ENCODE measurements at regions not wholly inside any gene's neighbourhood (a gene's known extent, or its start where the extent isn't known, plus 50 kb on each side); places are given as distances from the start of the nearest gene placed in this dataset.

GRCh38 chr11:109739379-109739778 is 317.4 kb downstream of the C11orf87 start:
- Histone ChIP-seq H3K4me1 (ENCODE audit: control insufficient read depth, insufficient read depth, low read depth, low read length) (no peaks in the 10 kb centered on the region), H2BK5ac (ENCODE audit: low read depth, low read length, poor library complexity, severe bottlenecking) (no peak overlapping the region), H2AFZ (ENCODE audit: low read depth, low read length) (no peak overlapping the region), H3K18ac (ENCODE audit: low read depth in 1 of 2, low read length in 2 of 2) (no peak overlapping the region), H2BK12ac (ENCODE audit: low read length in 2 of 2) (no peak overlapping the region), H4K8ac (ENCODE audit: low read length) (no peak overlapping the region), H3K9ac (ENCODE audit: low read length) (no peak overlapping the region), H3K4me2 (ENCODE audit: low read length, poor library complexity, severe bottlenecking) (no peak overlapping the region), H3K27me3 (ENCODE audit: control insufficient read depth in 1 of 2, insufficient read depth in 1 of 2, low read length in 2 of 2) (no peaks in the 10 kb centered on the region), H3K4ac (ENCODE audit: low read depth in 1 of 2, low read length in 2 of 2) (no peak overlapping the region), H3K27ac (ENCODE audit: low read length, poor library complexity, severe bottlenecking) (no peak overlapping the region), H2BK15ac (ENCODE audit: low read depth, poor library complexity, severe bottlenecking) (no peak overlapping the region), H3K4me3 (ENCODE audit: insufficient read depth in 1 of 2, low read depth in 1 of 2, low read length in 2 of 2) (no peak overlapping the region), H3K36me3 (ENCODE audit: control insufficient read depth in 1 of 2, insufficient read depth in 2 of 2, low read depth in 1 of 2, low read length in 2 of 2) (no peaks in the 10 kb centered on the region), H2AK5ac (ENCODE audit: low read length, severe bottlenecking) (no peak overlapping the region), H3K23ac (ENCODE audit: low read length in 2 of 2) (no peak overlapping the region), H3K14ac (ENCODE audit: low read length in 2 of 2) (no peak overlapping the region), H3K79me1 (replicated peaks; ENCODE audit: low read length, poor library complexity, severe bottlenecking) (no peaks in the 10 kb centered on the region), H4K91ac (ENCODE audit: low read length) (no peak overlapping the region), H2BK120ac (ENCODE audit: low read depth, low read length) (no peak overlapping the region), H3K9me3 (ENCODE audit: control insufficient read depth, low read length) (no peaks in the 10 kb centered on the region)
- DNase-seq, result no peak
- 31% methylated on average over 1 of the region's 2 CpGs for WGBS

- no peak overlapping the region for H3K18ac ChIP-seq (ENCODE audit: low read depth in 1 of 2, low read length in 2 of 2)
- no peak overlapping the region for H4K8ac ChIP-seq (ENCODE audit: low read length)
- WGBS, result 96% methylated on average over 3 of the region's 4 CpGs
- no peak overlapping the region for H3K14ac ChIP-seq (ENCODE audit: low read length in 2 of 2)
- H3K4me3 ChIP-seq (ENCODE audit: insufficient read depth in 1 of 2, low read depth in 1 of 2, low read length in 2 of 2), result peak overlapping the region in 1 of 2 experiments; percentile 23
- DNase-seq, result no peak
- H2BK5ac ChIP-seq (ENCODE audit: low read depth, low read length, poor library complexity, severe bottlenecking), result no peak overlapping the region
- H3K4ac ChIP-seq (ENCODE audit: low read depth in 1 of 2, low read length in 2 of 2), result no peak overlapping the region
- H2AK5ac ChIP-seq (ENCODE audit: low read length, severe bottlenecking), result no peak overlapping the region
- H3K9ac ChIP-seq (ENCODE audit: low read length), result no peak overlapping the region
- H3K27me3 ChIP-seq (ENCODE audit: control insufficient read depth in 1 of 2, insufficient read depth in 1 of 2, low read length in 2 of 2), result no peaks in the 10 kb centered on the region
- H3K79me1 ChIP-seq (replicated peaks; ENCODE audit: low read length, poor library complexity, severe bottlenecking), result no peaks in the 10 kb centered on the region
- no peak overlapping the region for H2BK12ac ChIP-seq (ENCODE audit: low read length in 2 of 2)
- H3K27ac ChIP-seq (ENCODE audit: low read length, poor library complexity, severe bottlenecking), result no peak overlapping the region
- no peaks in the 10 kb centered on the region for H3K9me3 ChIP-seq (ENCODE audit: control insufficient read depth, low read length)
- no peak overlapping the region for H2BK15ac ChIP-seq (ENCODE audit: low read depth, poor library complexity, severe bottlenecking)
- H3K36me3 ChIP-seq (ENCODE audit: control insufficient read depth in 1 of 2, insufficient read depth in 2 of 2, low read depth in 1 of 2, low read length in 2 of 2), result no peaks in the 10 kb centered on the region
- no peak overlapping the region for H3K4me2 ChIP-seq (ENCODE audit: low read length, poor library complexity, severe bottlenecking)
- H3K23ac ChIP-seq (ENCODE audit: low read length in 2 of 2), result no peak overlapping the region
- no peak overlapping the region for H4K91ac ChIP-seq (ENCODE audit: low read length)
- H3K4me1 ChIP-seq (ENCODE audit: control insufficient read depth, insufficient read depth, low read depth, low read length), result no peaks in the 10 kb centered on the region
- H2AFZ ChIP-seq (ENCODE audit: low read depth, low read length), result no peak overlapping the region
- no peak overlapping the region for H2BK120ac ChIP-seq (ENCODE audit: low read depth, low read length)
Observed at GRCh38 chr11:109745996-109746625, 324.1 kb downstream of the C11orf87 start.

GRCh38 chr11:109747839-109748238 is 325.8 kb downstream of the C11orf87 start:
- Histone ChIP-seq H2AFZ (ENCODE audit: low read depth, low read length) (no peak overlapping the region), H3K27ac (ENCODE audit: low read length, poor library complexity, severe bottlenecking) (no peak overlapping the region), H2BK15ac (ENCODE audit: low read depth, poor library complexity, severe bottlenecking) (no peak overlapping the region), H3K79me1 (replicated peaks; ENCODE audit: low read length, poor library complexity, severe bottlenecking) (no peaks in the 10 kb centered on the region), H3K14ac (ENCODE audit: low read length in 2 of 2) (no peak overlapping the region), H3K27me3 (ENCODE audit: control insufficient read depth in 1 of 2, insufficient read depth in 1 of 2, low read length in 2 of 2) (no peaks in the 10 kb centered on the region), H2BK5ac (ENCODE audit: low read depth, low read length, poor library complexity, severe bottlenecking) (no peak overlapping the region), H3K4me3 (ENCODE audit: insufficient read depth in 1 of 2, low read depth in 1 of 2, low read length in 2 of 2) (no peak overlapping the region), H2AK5ac (ENCODE audit: low read length, severe bottlenecking) (no peak overlapping the region), H4K91ac (ENCODE audit: low read length) (no peak overlapping the region), H3K4ac (ENCODE audit: low read depth in 1 of 2, low read length in 2 of 2) (no peak overlapping the region), H3K18ac (ENCODE audit: low read depth in 1 of 2, low read length in 2 of 2) (no peak overlapping the region), H2BK120ac (ENCODE audit: low read depth, low read length) (no peak overlapping the region), H2BK12ac (ENCODE audit: low read length in 2 of 2) (no peak overlapping the region), H3K4me2 (ENCODE audit: low read length, poor library complexity, severe bottlenecking) (no peak overlapping the region), H4K8ac (ENCODE audit: low read length) (no peak overlapping the region), H3K9ac (ENCODE audit: low read length) (no peak overlapping the region), H3K9me3 (ENCODE audit: control insufficient read depth, low read length) (no peaks in the 10 kb centered on the region), H3K4me1 (ENCODE audit: control insufficient read depth, insufficient read depth, low read depth, low read length) (no peaks in the 10 kb centered on the region), H3K23ac (ENCODE audit: low read length in 2 of 2) (no peak overlapping the region), H3K36me3 (ENCODE audit: control insufficient read depth in 1 of 2, insufficient read depth in 2 of 2, low read depth in 1 of 2, low read length in 2 of 2) (no peaks in the 10 kb centered on the region)
- peak; percentile 35 for DNase-seq
- 75% methylated on average over 7 of the region's 7 CpGs for WGBS

GRCh38 chr11:109749476-109749875 is 327.5 kb downstream of the C11orf87 start:
- Histone ChIP-seq H3K4me2 (ENCODE audit: low read length, poor library complexity, severe bottlenecking) (no peak overlapping the region), H3K27me3 (ENCODE audit: control insufficient read depth in 1 of 2, insufficient read depth in 1 of 2, low read length in 2 of 2) (no peaks in the 10 kb centered on the region), H3K4ac (ENCODE audit: low read depth in 1 of 2, low read length in 2 of 2) (no peak overlapping the region), H2BK120ac (ENCODE audit: low read depth, low read length) (no peak overlapping the region), H3K14ac (ENCODE audit: low read length in 2 of 2) (no peak overlapping the region), H2AFZ (ENCODE audit: low read depth, low read length) (no peak overlapping the region), H3K4me1 (ENCODE audit: control insufficient read depth, insufficient read depth, low read depth, low read length) (no peaks in the 10 kb centered on the region), H4K8ac (ENCODE audit: low read length) (no peak overlapping the region), H3K23ac (ENCODE audit: low read length in 2 of 2) (no peak overlapping the region), H3K36me3 (ENCODE audit: control insufficient read depth in 1 of 2, insufficient read depth in 2 of 2, low read depth in 1 of 2, low read length in 2 of 2) (no peaks in the 10 kb centered on the region), H2BK5ac (ENCODE audit: low read depth, low read length, poor library complexity, severe bottlenecking) (no peak overlapping the region), H3K79me1 (replicated peaks; ENCODE audit: low read length, poor library complexity, severe bottlenecking) (no peaks in the 10 kb centered on the region), H2BK15ac (ENCODE audit: low read depth, poor library complexity, severe bottlenecking) (no peak overlapping the region), H2BK12ac (ENCODE audit: low read length in 2 of 2) (no peak overlapping the region), H3K18ac (ENCODE audit: low read depth in 1 of 2, low read length in 2 of 2) (no peak overlapping the region), H4K91ac (ENCODE audit: low read length) (no peak overlapping the region), H3K9ac (ENCODE audit: low read length) (no peak overlapping the region), H2AK5ac (ENCODE audit: low read length, severe bottlenecking) (no peak overlapping the region), H3K27ac (ENCODE audit: low read length, poor library complexity, severe bottlenecking) (no peak overlapping the region), H3K4me3 (ENCODE audit: insufficient read depth in 1 of 2, low read depth in 1 of 2, low read length in 2 of 2) (no peak overlapping the region), H3K9me3 (ENCODE audit: control insufficient read depth, low read length) (no peaks in the 10 kb centered on the region)
- no CpG with 5 or more reads among the region's 1 CpG for WGBS
- no peak for DNase-seq

Data from mesenchymal stem cell (in vitro differentiated cells and primary cell).